H9 (cell line): ENCODE measurements at regions not wholly inside any gene's neighbourhood (a gene's known extent, or its start where the extent isn't known, plus 50 kb on each side); places are given as distances from the start of the nearest gene placed in this dataset.

Source experiments
- DNase-seq: peaks from one replicate; pipeline ENCODE4 v3.0.0-alpha.2; 2017
- H2AFZ ChIP-seq: one replicate; pipeline ENCODE4 v1.6.1; 2013; ENCODE audit warnings: mild to moderate bottlenecking, low read length, control low read depth, moderate library complexity
- H2AK5ac ChIP-seq: 2 replicates; pipeline ENCODE4 v1.6.1; 2013; ENCODE audit warnings: low read length, control low read depth, mixed read lengths; ENCODE audit not compliant: insufficient read length
- H2BK120ac ChIP-seq: one replicate; pipeline ENCODE4 v1.6.1; 2013; ENCODE audit warnings: low read depth, mild to moderate bottlenecking, low read length, control low read depth, inconsistent platforms; ENCODE audit not compliant: poor library complexity, severe bottlenecking
- H2BK12ac ChIP-seq: 2 replicates; pipeline ENCODE4 v1.6.1; 2013; ENCODE audit warnings: low read length, control low read depth, mixed read lengths, low read depth; ENCODE audit not compliant: insufficient read length
- H2BK15ac ChIP-seq: 2 replicates; pipeline ENCODE4 v1.6.1; 2013; ENCODE audit warnings: low read depth, low read length, control low read depth
- H2BK20ac ChIP-seq: one replicate; pipeline ENCODE4 v1.6.1; 2013; ENCODE audit warnings: low read depth, mild to moderate bottlenecking, low read length, control low read depth, inconsistent platforms; ENCODE audit not compliant: poor library complexity, severe bottlenecking
- H2BK5ac ChIP-seq: 2 replicates; pipeline ENCODE4 v1.6.1; 2013; ENCODE audit warnings: low read length, control low read depth, mixed read lengths; ENCODE audit not compliant: insufficient read length
- H3K14ac ChIP-seq: 2 replicates; pipeline ENCODE4 v1.6.1; 2013; ENCODE audit warnings: low read length, control low read depth; ENCODE audit not compliant: insufficient read depth
- H3K18ac ChIP-seq: 2 replicates; pipeline ENCODE4 v1.6.1; 2013; ENCODE audit warnings: low read depth, mild to moderate bottlenecking, mixed read lengths, low read length, control low read depth; ENCODE audit not compliant: insufficient read length
- H3K23ac ChIP-seq: 2 replicates; pipeline ENCODE4 v1.6.1; 2013; ENCODE audit warnings: low read length, control low read depth, mixed read lengths, low read depth; ENCODE audit not compliant: insufficient read length
- H3K23me2 ChIP-seq: 2 replicates; pipeline ENCODE4 v1.6.1; 2013; ENCODE audit warnings: low read depth, mild to moderate bottlenecking, mixed read lengths, low read length, control low read depth; ENCODE audit not compliant: insufficient read length, poor library complexity, severe bottlenecking
- H3K27ac ChIP-seq: 2 replicates; pipeline ENCODE4 v1.5.1; 2013; ENCODE audit warnings: low read length, control low read depth, mixed read lengths, low read depth; ENCODE audit not compliant: insufficient read length
- H3K27me3 ChIP-seq: 2 replicates; pipeline ENCODE4 v1.6.1; 2013; ENCODE audit warnings: low read length, control low read depth, inconsistent platforms; ENCODE audit not compliant: insufficient read depth
- H3K4ac ChIP-seq: 2 replicates; pipeline ENCODE4 v1.6.1; 2013; ENCODE audit warnings: low read depth, mild to moderate bottlenecking, control low read depth, inconsistent platforms, low read length, moderate library complexity
- H3K4me1 ChIP-seq: 2 replicates; pipeline ENCODE4 v1.6.1; 2013; ENCODE audit warnings: low read length, control low read depth, inconsistent platforms; ENCODE audit not compliant: insufficient read depth
- H3K4me2 ChIP-seq: 2 replicates; pipeline ENCODE4 v1.6.1; 2013; ENCODE audit warnings: low read length, control low read depth, mixed read lengths; ENCODE audit not compliant: insufficient read length, insufficient read depth
- H3K56ac ChIP-seq: 2 replicates; pipeline ENCODE4 v1.6.1; 2013; ENCODE audit warnings: low read depth, mild to moderate bottlenecking, mixed read lengths, low read length, control low read depth; ENCODE audit not compliant: insufficient read length
- H3K79me1 ChIP-seq: 2 replicates; pipeline ENCODE4 v1.6.1; 2013; ENCODE audit warnings: low read depth, mild to moderate bottlenecking, moderate library complexity, low read length, control low read depth, inconsistent platforms; ENCODE audit not compliant: insufficient read depth, poor library complexity, severe bottlenecking
- H3K79me2 ChIP-seq: 2 replicates; pipeline ENCODE4 v1.6.1; 2013; ENCODE audit warnings: low read length, control low read depth, inconsistent platforms; ENCODE audit not compliant: insufficient read depth
- H3K9ac ChIP-seq: 2 replicates; pipeline ENCODE4 v1.6.1; 2013; ENCODE audit warnings: low read length, control low read depth, mixed read lengths; ENCODE audit not compliant: insufficient read length; ENCODE audit errors: extremely low read depth
- H3K9me3 ChIP-seq: one replicate; pipeline ENCODE4 v1.6.1; 2013; ENCODE audit warnings: low read depth, low read length, inconsistent platforms; ENCODE audit not compliant: control insufficient read depth
- H3T11ph ChIP-seq: one replicate; pipeline ENCODE4 v1.6.1; 2013; ENCODE audit warnings: mild to moderate bottlenecking, low read length, control low read depth, inconsistent platforms
- H4K20me1 ChIP-seq: one replicate; pipeline ENCODE4 v1.6.1; 2013; ENCODE audit not compliant: control insufficient read depth, insufficient read length, insufficient read depth
- H4K5ac ChIP-seq: 2 replicates; pipeline ENCODE4 v1.6.1; 2013; ENCODE audit warnings: low read depth, mild to moderate bottlenecking, mixed read lengths, low read length, control low read depth; ENCODE audit not compliant: insufficient read length
- H4K8ac ChIP-seq: replicated peaks from 2 replicates; pipeline ENCODE4 v1.6.1; 2013; ENCODE audit warnings: low read length, control low read depth, mixed read lengths, low read depth; ENCODE audit not compliant: insufficient read length
- H4K91ac ChIP-seq: 2 replicates; pipeline ENCODE4 v1.6.1; 2013; ENCODE audit warnings: low read depth, mild to moderate bottlenecking, moderate library complexity, mixed read lengths, low read length, control low read depth; ENCODE audit not compliant: insufficient read length
- H3K27ac Mint-ChIP-seq, 3 experiments: 2 replicates in 2 of 3; 3 replicates in 1 of 3; pipeline ENCODE4 v1.8.0; 2020 to 2021; ENCODE audit warnings: mixed read lengths in 3 of 3, mild to moderate bottlenecking in 1 of 3, moderate library complexity in 1 of 3
- H3K27me3 Mint-ChIP-seq: 2 replicates; pipeline ENCODE4 v1.8.0; 2021; ENCODE audit warnings: low read depth, mild to moderate bottlenecking, moderate library complexity, mixed read lengths
- H3K36me3 Mint-ChIP-seq, 3 experiments: 2 replicates in 2 of 3; 3 replicates in 1 of 3; pipeline ENCODE4 v1.8.0; 2020 to 2021; ENCODE audit warnings: low read depth in 3 of 3, mixed read lengths in 3 of 3; ENCODE audit not compliant: insufficient read depth in 1 of 3
- H3K4me1 Mint-ChIP-seq, 2 experiments: 2 replicates each; pipeline ENCODE4 v1.8.0; 2020; ENCODE audit warnings: mixed read lengths in 2 of 2
- H3K4me3 Mint-ChIP-seq, 2 experiments: 2 replicates in 1 of 2; 3 replicates in 1 of 2; pipeline ENCODE4 v1.8.0; 2020 to 2021; ENCODE audit warnings: mild to moderate bottlenecking in 2 of 2, mixed read lengths in 2 of 2, moderate library complexity in 1 of 2
- H3K9me3 Mint-ChIP-seq, 2 experiments: 2 replicates in 1 of 2; 3 replicates in 1 of 2; pipeline ENCODE4 v1.8.0; 2020; ENCODE audit warnings: mild to moderate bottlenecking in 2 of 2, mixed read lengths in 2 of 2, moderate library complexity in 1 of 2
- CTCF ChIP-seq: fragments of 200-600 bp; sonication (generic); conservative IDR thresholded peaks from 3 replicates; pipeline ENCODE4 v1.8.0; 2021; ENCODE audit warnings: antibody characterized with exemption, mild to moderate bottlenecking
- WGBS: extraction: QIAGEN DNeasy Blood & Tissue Kit; methylation state at CpG from one replicate; pipeline ENCODE4 v1.1.7; 2013; ENCODE audit warnings: missing lambda C conversion rate, low lambda C conversion rate, mixed read lengths; ENCODE audit not compliant: insufficient read length; ENCODE audit errors: extremely low coverage; 5-methylcytosine and 5-hydroxymethylcytosine counted together

GRCh38 chr11:23097891-23098290 is 237.6 kb upstream of the CCDC179 start:
- H3K9me3 Mint-ChIP-seq: peaks cover 0 to 2% of the 10 kb centered on the region in 2 experiments; a peak in 2 of 5 replicates
- Histone ChIP-seq H2BK5ac (no peak overlapping the region), H4K8ac (no peak overlapping the region), H3K56ac (no peak overlapping the region), H3K23me2 (no peaks in the 10 kb centered on the region), H2AK5ac (no peak overlapping the region), H4K91ac (no peak overlapping the region), H4K20me1 (no peaks in the 10 kb centered on the region), H3K27me3 (no peaks in the 10 kb centered on the region), H2AFZ (no peak overlapping the region), H2BK20ac (no peak overlapping the region), H4K5ac (no peak overlapping the region), H3K9ac (no peak overlapping the region), H3K27ac (no peak overlapping the region), H3K4ac (no peak overlapping the region), H3K4me2 (no peak overlapping the region), H2BK120ac (no peak overlapping the region), H3K79me1 (no peaks in the 10 kb centered on the region), H2BK12ac (no peak overlapping the region), H3K14ac (no peak overlapping the region), H3K18ac (no peak overlapping the region), H3K79me2 (no peaks in the 10 kb centered on the region), H3K9me3 (no peaks in the 10 kb centered on the region), H3T11ph (no peak overlapping the region), H3K23ac (no peak overlapping the region), H3K4me1 (no peaks in the 10 kb centered on the region), H2BK15ac (no peak overlapping the region)
- H3K27ac Mint-ChIP-seq: peak overlapping the region in 1 of 3 experiments; percentile 7; a peak in 1 of 7 replicates
- no peaks in the 10 kb centered on the region for H3K36me3 Mint-ChIP-seq
- WGBS: no CpG with 5 or more reads among the region's 4 CpGs
- no peak overlapping the region for H3K4me3 Mint-ChIP-seq
- no peak for DNase-seq
- TF ChIP-seq CTCF: no peak
- no peaks in the 10 kb centered on the region for H3K27me3 Mint-ChIP-seq
- H3K4me1 Mint-ChIP-seq: no peaks in the 10 kb centered on the region
